Renal pelvis (tissue), 1 donor: ENCODE measurements at regions not wholly inside any gene's neighbourhood (a gene's known extent, or its start where the extent isn't known, plus 50 kb on each side); places are given as distances from the start of the nearest gene placed in this dataset.

Experiments used
- DNase-seq: peaks from one replicate; pipeline ENCODE4 v3.0.0-alpha.2; 2013

DNA sequence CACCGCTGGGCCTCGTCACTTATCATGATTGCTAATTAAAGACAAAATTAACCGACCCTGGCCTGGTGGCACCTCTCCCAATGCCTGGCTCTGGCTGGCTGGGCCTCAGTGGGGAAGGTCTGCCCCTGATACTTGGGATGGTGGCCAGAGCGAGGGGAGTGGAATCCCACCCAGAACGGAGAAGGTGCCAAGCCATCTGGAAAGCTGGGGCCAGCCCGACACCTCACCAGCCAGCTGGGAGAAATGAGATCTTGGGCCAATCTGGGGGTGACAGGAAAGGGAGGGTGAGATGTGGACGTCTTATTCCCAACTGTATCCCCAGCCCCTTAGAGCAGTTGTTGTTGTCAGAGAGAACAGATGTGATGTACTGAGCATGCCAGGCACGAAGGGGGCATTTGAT is 215.0 kb upstream of the PWP1 start:
- no peak for DNase-seq

DNA sequence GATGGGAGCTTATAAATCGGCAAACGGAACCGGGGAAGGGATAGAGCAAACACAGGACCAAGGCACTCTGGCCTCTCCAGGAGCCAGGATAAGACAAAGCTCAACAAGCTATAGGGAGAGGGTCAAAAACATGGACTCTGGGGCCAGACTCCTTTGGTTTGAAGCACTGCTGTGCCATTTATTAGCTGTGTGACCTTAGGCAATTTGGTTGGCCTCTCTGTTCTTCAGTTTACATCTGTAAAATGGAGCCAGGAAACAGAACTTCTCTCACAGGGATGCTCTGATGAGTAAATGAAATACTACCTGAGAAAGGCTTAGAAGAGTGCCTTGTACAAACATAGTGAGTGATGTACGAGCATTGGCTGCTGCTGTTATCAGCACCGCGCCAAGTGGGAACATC is 213.3 kb upstream of the PWP1 start:
- DNase-seq: no peak

DNA sequence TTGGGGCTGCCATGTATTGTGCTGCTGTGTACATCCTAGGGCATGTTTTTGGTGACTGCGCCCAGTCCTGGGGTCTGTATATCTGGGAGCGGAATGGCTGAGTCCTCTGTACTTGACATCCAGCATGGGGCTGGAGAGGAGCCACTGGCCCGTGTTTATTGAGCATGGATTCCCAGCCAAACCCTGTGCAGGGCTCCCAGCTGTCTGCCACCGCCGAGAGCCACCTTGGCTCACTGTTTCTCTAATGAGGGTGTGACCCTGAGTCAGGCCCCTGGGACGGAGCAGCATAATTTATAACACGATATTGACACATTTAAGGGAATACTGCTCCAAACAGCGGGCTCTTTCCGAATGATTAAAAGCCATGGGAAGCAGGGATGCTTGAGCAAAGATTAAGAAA is 211.5 kb upstream of the PWP1 start:
- DNase-seq: no peak

DNA sequence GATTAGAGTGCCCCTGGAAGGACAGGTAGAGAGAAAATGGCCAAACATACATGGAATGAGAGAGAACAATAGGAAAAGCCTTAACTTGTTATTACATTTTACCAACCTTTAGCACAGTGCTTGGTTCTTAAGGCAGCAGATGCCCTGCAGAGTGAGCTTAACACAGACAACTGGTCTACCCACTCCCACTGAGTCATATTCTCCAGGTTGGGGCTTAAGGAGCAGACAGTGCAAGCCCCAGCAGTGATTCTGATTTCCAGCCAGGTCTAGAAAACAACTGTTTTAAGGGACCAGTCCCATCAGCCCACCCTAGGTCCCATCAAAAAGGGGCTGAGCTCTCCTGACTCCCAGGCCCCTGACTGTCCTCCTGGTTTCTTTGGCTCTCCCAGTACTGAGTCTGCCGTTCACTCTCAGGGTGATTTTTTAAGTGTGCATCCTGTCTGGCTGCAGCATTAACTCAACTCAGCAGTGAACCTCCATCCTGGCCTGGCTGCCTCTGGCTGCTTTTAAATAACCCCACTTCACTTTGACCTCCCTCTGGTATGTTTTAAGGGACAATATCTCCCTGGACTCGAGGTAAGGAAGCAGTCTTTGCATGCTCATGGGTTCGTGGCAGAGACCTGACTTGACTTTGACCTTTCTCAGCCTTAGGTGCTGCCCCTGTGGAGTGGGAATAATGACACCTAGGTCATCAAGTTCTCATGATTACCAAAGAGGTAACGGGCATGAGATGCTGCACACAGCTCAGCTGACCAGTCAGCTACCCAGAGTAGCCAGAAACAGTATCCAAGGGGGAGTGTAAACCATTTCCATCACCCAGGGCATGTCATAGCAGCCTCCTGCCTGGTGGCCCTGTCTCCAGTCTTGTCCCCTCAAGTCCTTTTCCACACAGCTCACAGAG is 210.7 kb upstream of the PWP1 start:
- DNase-seq: no peak

DNA sequence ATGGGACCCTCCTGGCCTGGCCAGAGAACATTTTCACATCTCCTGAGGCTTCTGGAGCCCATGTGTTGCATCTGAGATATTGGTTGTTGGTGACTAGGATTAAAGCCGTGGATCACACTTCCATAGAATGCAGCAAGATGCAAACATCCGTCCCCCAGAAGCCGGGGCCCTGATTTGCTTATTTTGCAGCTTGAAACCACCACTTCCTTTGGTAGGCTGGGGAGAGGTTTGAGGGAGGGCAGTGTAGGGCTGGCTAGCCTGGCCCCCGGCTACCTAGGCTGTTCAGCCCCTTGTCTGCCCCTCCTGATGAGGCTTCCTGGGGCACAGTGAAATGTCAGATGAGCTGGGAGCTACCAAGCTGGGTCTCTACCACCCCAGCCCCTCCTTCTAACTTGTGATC is 209.7 kb upstream of the PWP1 start:
- DNase-seq: no peak

DNA sequence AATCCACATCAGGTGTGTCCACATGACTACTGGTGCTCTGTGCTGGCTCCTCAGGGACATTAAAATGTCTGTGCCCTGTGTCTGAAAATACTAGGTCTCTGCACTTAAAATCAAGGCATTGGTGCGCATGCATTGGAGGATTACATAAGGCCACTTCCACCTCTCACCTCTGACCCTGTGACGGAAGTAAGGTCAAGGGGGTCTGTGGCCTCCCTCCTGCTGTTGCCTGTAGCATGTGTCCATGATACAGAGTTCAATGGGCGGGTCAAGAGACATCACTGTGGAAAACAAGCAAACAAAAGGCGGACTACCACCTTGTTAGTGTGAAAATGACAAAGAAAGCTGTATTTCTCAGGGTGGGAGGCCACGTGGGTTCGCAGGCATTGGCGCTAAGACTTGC is 208.6 kb upstream of the PWP1 start:
- DNase-seq: no peak

DNA sequence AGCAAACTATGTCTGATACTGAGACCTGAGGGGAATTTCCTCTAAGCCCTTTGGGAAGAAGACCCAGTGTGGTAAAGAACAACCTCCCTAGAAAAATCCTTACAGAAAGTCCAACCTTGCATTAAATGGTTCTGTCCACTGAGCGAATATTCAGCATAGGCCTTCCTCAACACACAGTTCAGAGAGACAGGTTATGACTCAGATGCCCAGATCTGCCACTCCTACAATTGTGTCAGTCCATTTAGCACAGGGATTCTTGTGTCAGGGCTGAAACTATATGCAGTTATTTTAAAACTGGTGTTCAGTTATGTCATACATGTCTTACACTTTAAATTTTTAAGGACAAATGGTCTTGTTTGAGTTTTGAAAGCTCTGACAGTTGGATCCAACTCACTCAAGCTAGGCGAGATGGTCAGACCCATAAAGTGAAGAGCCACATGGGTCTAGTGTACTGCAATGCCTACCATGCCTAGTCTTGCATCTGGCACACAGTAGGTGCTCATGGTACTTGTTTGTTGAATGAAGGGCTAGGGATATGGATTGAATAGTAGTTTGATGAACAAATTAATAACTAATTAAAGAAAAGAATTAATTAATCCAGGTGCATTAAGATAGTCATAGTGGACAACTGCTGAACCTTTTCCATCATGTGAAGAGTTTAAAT is 207.5 kb upstream of the PWP1 start:
- no peak for DNase-seq

DNA sequence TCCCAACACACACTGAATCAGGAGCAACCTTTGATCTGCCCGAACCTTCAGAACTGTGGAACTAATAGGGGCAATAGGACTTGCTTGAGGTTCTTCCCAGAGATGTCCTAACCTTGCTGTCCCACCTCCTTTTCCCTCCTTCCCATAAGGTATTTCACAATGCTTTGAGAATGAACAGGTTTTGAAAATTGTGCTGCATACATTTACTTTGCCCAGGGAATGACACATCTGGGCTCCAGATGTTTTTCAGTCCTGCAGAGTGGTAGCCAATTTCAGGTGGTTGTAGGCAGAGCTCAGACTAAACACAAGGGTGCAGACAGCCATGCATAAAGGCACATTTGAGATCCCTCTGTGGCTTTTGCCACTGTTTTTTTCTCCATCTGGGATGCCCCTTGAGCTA is 206.7 kb upstream of the PWP1 start:
- DNase-seq: no peak

DNA sequence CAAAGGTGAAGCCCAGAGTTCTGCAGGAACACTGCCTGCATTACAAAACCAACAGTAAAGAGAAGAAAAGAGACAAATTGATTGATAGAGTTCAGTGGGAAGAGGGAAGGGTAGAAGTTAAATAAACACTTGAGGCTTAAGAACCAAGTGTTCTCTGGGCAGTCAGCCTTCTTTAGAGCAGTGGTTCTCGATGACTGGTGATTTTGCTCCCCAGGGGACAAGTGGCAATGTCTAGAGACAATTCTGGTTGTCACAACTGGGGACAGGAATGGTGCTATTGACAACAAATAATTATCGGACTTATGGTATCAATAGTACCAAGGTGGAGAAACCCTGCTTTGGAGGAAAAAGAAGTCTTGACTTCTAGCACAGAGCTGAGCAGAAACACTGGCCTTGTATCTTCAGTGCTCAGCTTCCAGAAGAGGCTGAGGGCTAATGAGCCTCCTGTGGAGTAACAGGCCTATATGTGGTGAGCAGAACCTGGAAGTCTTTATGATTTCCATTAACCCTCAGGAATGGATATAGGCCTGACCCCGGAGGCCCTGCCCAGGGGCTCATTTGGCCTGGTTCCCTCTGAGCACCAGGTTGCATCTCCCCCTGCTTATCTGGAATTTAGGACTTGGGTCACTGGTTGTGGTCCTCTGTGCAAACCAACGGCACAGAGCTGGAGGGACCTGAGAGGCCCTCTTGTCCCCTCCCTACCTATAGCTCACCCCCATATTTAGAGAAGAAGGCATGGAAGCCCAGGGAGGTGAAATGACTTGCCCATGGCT is 204.6 kb upstream of the PWP1 start:
- no peak for DNase-seq

DNA sequence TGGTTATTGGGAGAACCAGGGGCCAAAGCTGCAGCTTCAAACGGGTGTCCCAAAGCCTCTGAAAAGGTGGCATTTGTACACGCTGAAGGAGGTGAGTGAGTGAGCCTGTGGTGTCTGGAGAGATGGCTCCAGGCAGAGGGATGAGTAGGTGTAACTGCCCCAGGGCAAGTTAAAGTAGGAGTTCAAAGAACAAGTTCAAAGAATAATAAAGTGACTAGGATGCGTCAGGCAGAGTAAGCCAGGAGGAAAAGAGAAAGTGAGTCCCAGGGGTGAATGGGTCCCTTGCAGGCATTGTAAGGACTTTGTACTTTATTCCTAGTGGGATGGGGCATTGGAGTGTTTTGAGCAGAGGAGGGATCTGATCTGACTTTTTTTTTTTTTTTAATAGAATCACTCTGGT is 201.4 kb upstream of the PWP1 start:
- no peak for DNase-seq

DNA sequence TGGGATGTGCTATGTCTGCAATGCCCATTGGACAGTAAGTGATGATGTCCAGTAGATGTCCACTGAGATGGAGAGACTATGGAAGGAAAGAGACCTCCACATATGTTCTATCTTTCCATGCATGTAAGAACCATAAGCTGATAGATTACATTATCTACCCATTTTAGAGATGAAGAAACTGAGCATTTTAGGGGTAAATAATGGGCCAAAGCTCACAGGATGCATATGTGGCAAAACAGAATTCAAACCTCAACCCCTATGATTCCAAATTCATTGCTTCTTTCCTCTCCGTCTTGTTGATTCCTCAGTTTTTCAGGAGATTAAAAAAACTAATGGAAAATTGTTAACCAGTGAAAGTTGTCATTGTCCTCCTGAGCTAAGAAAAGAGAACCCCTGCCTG is 200.7 kb upstream of the PWP1 start:
- DNase-seq: no peak

DNA sequence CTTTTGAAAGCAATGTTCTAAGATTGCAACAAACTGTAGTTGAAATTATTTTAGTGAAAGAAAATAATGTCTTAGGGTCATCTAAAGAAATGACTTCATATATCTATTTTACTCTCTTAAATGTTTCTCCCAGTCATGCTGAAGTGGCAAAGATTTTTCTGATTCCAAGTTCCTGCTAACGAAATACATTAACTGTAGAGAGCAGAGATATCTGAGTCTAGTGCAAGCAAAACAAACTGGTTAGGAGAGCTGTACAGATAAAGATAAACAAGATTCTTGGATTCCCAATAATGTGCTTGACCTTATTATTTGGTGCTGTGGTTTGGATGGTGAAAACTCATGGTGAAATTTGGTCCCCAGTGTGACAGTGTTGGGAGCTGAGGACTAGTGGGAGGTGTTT is 199.9 kb upstream of the PWP1 start:
- DNase-seq: no peak

DNA sequence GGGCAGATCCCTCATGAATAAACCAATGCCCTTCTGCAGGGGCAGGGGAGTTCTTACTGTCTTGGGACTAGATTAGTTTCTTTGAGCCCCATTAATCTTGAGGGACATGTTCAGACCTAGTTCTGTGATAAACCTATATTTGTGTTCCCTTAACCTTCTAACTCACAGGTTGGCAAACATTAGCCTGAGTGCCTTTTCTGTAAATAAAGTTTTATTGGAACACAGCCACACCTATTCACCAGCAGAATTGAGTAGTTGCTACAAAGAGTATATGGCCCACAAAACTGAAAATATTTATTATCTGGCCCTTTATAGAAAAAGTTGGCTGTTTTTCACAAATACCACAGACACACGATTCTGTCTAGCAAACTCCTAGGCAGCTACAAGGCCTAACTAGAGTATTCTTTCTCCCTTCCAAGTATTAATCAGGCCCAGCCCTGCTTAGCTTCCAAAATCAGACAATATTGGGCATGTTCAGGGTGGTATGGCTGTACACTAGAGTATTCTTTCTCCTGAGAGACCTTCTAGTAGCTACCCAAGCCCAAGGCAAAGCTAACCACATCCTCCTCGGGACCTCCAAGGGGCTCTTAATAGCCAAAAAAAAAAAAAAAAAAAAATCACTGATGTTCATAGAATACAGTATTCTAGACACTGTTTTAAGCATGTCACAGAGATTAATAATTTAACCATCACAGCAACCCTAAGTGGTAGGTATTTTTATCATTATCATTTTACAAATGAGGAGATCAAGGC is 199.3 kb upstream of the PWP1 start:
- no peak for DNase-seq

DNA sequence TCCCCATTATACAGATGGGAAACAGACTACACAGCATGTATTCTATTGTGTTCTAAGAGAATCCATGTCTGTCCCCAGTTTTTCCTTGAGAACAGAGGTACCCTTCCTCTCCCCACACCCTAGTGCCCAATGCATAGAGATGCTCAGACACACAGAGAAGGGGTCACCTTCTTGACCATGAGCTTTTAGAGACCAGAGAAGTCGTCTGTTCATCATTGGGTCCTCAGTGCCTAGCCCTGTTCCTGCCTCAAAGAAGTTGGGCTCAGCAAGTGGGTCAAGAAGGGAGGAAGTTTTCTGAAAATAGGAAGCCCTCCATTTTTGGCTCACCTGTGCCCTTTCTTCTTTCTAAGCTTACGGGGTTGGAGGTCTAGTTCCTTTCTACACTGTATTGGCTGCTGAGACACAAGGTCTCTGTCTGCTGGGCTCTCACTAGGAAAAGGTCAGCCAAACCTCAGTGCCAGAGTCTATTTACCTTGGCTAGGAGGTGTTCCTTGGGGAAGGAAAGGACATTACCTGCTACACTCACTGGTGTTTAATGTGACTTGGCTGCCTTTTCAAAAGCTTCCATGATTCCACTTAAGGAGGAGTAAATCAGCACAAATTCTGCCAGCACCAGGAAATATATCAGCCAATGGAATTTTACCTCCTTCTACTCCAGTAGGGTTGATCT is 198.5 kb upstream of the PWP1 start:
- DNase-seq: no peak

DNA sequence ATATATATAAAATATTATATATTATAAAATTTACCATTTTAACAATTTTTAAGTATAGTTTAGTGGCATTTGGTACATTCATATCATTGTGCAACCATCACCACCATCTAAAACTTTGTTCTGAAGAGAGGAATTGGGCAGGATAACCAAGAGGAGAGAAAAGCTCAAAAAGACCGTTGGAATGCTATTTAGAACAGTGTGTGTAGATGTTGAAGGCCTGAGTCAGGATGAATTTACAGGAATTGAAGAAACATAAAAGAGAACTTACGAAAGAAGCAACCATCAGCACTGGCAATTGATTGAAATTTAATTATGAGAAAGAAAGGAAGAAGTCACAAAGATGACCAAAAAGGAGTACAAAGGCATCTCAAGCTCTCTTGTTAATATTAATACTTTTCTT is 196.9 kb upstream of the PWP1 start:
- no peak for DNase-seq

DNA sequence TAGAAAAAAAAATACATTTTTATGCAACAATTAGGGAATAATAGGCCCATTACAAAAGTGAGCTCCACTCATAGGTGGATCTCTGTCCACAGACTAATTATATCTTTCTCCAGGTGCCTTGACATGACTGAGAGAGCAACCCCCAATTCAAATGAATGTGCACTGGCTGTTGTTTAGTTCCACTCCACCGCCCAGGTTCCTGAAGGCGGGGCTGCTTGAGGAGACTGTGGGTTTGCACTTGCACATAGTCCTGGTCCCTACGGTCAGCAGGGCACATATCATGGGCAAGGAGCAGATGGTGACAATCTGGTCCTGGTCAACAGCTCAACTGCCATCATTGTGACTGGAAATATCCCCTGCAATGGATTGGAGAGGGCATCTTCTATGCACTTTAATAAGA is 195.6 kb upstream of the PWP1 start:
- DNase-seq: no peak

DNA sequence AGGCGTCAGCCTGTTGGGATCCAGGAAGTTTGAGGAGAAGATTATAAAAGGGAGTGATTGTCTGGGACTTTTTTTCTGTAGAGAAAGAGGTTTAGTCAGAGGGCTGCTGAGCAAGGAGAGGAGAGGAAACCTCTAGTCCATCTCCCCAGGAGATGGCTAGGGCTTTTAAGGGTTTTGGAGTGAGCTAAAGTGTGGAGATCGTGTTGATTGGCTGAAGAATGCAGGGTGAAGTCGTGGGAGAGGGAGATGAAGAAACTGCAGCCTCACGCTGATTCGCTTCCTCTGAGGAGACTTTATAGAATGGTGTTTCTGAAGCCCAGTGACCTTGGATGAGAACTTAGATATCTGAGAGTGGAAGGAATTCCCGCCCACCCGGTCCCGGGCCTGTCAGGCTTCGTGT is 193.7 kb upstream of the PWP1 start:
- DNase-seq: no peak

DNA sequence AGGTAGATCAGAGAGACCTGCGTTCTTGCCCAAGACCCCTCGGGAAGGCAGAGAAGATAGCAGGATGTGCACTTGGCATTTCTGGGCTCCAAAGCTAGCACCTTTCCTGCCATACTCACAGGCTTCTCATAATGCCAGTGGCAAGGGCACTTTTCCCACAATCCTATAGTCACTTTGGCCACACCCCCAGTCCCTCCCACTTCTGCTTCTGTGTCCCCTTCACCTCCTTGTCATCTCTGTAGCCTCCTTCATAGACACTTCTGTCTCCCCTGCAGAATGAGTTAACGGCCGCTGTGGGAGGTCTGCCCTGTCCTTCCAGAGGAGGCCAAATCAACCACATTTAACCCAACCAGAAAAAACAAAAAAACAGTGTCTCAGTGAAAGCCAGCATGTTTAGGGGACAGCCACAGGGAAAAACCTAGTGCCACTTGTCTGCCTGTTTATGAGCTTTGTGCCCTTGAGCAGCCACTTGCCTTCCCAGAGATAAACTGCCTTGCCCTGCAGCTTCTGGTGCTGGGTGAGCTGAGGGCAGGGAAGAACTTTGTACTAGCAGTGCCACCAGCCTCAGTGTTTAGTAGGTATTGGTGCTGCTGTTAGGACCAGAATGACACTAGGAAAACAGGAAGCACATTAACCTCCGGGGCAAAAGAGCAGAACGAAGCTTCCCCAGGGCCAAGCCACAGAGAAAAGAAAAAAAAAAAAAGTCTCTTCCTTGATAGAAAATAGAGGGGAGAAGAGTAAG is 193.0 kb upstream of the PWP1 start:
- DNase-seq: no peak

DNA sequence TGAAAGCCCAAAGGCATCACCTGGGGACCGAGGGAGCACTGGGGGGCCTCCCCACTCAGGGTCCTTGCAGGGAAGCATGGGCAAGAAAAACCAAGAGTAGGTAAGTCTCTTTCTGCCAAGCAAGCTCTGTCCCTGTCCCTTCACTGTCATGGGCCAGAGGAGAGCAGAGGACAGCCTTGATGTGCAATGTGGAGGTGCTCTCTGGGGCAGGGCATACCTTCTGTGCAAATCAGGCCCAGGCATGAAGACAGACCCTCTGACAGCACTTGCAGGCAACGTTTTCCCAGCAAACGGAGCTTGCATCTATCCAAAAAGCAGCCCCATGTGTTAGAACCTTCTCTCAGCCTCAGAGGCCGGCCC is 192.5 kb upstream of the PWP1 start:
- no peak for DNase-seq

DNA sequence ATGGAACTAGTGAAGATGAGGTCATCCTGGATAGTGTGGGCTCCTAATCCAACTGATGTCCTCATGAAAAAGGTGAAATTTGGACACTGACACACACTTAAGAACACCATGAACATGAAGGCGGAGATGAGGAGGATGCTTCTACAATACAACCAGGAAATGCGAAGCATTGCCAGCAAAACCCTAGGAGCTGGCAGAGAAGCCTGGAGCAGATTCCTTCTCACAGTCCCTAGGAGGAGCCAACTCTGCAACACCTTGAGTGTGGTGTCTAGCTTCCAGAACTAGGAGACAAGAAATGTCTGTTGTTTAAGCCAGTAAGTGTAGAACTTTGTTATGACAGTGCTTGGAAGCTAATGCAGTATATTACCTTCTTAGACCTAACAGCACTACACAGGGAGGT is 191.9 kb upstream of the PWP1 start:
- no peak for DNase-seq

DNA sequence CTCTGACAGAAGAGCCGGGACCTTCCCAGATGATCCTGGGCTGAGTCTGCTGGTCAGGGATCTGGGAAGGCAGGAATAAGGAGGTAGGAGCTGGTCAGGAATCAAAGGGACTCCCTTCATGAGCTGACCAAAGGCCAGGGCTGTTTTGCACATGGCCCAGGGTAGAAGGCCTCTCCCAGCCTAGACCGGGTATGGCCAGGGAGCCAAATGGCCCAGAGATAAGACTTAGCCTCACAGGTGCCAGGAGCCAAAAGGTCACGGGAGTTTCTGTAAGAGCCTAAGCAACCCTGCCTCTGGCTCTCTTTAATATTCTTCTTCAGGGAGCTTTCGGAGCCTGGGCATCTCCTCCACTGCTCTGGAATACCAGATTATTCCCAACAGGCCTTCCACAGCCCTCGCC is 191.3 kb upstream of the PWP1 start:
- DNase-seq: no peak
